Hepatocyte (in vitro differentiated cells): ENCODE measurements at regions not wholly inside any gene's neighbourhood (a gene's known extent, or its start where the extent isn't known, plus 50 kb on each side); places are given as distances from the start of the nearest gene placed in this dataset.

ENCODE experiments used
- DNase-seq: peaks from one replicate; pipeline ENCODE4 v3.0.0-alpha.2; 2016; ENCODE audit warnings: low spot score
- H2AFZ ChIP-seq: fragments of 200-600 bp; sonication (generic); 2 replicates; pipeline ENCODE4 v1.6.0; 2016; ENCODE audit warnings: antibody characterized with exemption, mild to moderate bottlenecking
- H3K27ac ChIP-seq: fragments of 200-600 bp; sonication (generic); 2 replicates; pipeline ENCODE4 v1.5.1; 2016; ENCODE audit warnings: mild to moderate bottlenecking
- H3K27me3 ChIP-seq: fragments of 200-600 bp; sonication (generic); 2 replicates; pipeline ENCODE4 v1.6.1; 2016
- H3K36me3 ChIP-seq: fragments of 200-600 bp; sonication (generic); replicated peaks from 2 replicates; pipeline ENCODE4 v1.5.1; 2016; ENCODE audit warnings: low read depth; ENCODE audit not compliant: insufficient read depth
- H3K4me1 ChIP-seq: fragments of 200-600 bp; sonication (generic); 2 replicates; pipeline ENCODE4 v1.5.1; 2016; ENCODE audit warnings: mild to moderate bottlenecking, moderate library complexity; ENCODE audit not compliant: insufficient read depth
- H3K4me2 ChIP-seq: fragments of 200-600 bp; sonication (generic); 2 replicates; pipeline ENCODE4 v1.6.0; 2016
- H3K4me3 ChIP-seq: fragments of 200-600 bp; sonication (generic); 2 replicates; pipeline ENCODE4 v1.5.1; 2016; ENCODE audit warnings: mild to moderate bottlenecking
- H3K79me2 ChIP-seq: fragments of 200-600 bp; sonication (generic); 2 replicates; pipeline ENCODE4 v1.6.0; 2017; ENCODE audit warnings: mild to moderate bottlenecking
- H3K9me2 ChIP-seq: fragments of 200-600 bp; sonication (generic); replicated peaks from 2 replicates; pipeline ENCODE4 v1.6.0; 2017; ENCODE audit warnings: mild to moderate bottlenecking; ENCODE audit not compliant: insufficient read depth
- H3K9me3 ChIP-seq: fragments of 200-600 bp; sonication (generic); 2 replicates; pipeline ENCODE4 v1.5.1; 2016; ENCODE audit warnings: low read depth, mild to moderate bottlenecking
- H4K20me1 ChIP-seq: fragments of 200-600 bp; sonication (generic); 2 replicates; pipeline ENCODE4 v1.6.0; 2016; ENCODE audit warnings: mild to moderate bottlenecking; ENCODE audit not compliant: insufficient read depth, poor library complexity, severe bottlenecking
- CTCF ChIP-seq: fragments of 200-600 bp; sonication (generic); IDR thresholded peaks from 2 replicates; pipeline ENCODE4 v1.5.1; 2016; ENCODE audit warnings: antibody characterized with exemption, mild to moderate bottlenecking; ENCODE audit not compliant: poor library complexity
- EZH2 ChIP-seq: fragments of 200-600 bp; sonication (generic); IDR thresholded peaks from 2 replicates; pipeline ENCODE4 v1.6.1; 2016; ENCODE audit warnings: antibody characterized with exemption, mild to moderate bottlenecking, borderline replicate concordance
- EZH2phosphoT487 ChIP-seq: fragments of 200-600 bp; sonication (generic); IDR thresholded peaks from one replicate; pipeline ENCODE4 v1.6.1; 2018; ENCODE audit warnings: antibody characterized with exemption, mild to moderate bottlenecking, low read depth, moderate library complexity; ENCODE audit not compliant: unreplicated experiment, severe bottlenecking
- WGBS: methylation state at CpG from one replicate; pipeline ENCODE4 v1.1.6; 2016; ENCODE audit warnings: low lambda C conversion rate; ENCODE audit errors: missing lambda C conversion rate; 5-methylcytosine and 5-hydroxymethylcytosine counted together

- Histone ChIP-seq H3K9me3 (no peaks in the 10 kb centered on the region), H3K27me3 (no peaks in the 10 kb centered on the region), H3K4me2 (no peak overlapping the region), H3K4me3 (no peak overlapping the region), H3K79me2 (no peaks in the 10 kb centered on the region), H3K9me2 (no peaks in the 10 kb centered on the region), H2AFZ (no peak overlapping the region), H3K36me3 (no peaks in the 10 kb centered on the region), H4K20me1 (no peaks in the 10 kb centered on the region), H3K27ac (no peak overlapping the region), H3K4me1 (peaks cover 8% of the 10 kb centered on the region)
- no peak for TF ChIP-seq EZH2phosphoT487
- WGBS, result 93% methylated on average over 7 of the region's 7 CpGs
- no peak for DNase-seq
Observed at GRCh38 chr13:109877809-109878208, 91.4 kb upstream of the IRS2 start.

- 92% methylated on average over 4 of the region's 4 CpGs for WGBS
- Histone ChIP-seq H3K79me2 (no peaks in the 10 kb centered on the region), H3K9me2 (no peaks in the 10 kb centered on the region), H3K4me3 (no peak overlapping the region), H3K27ac (peak overlapping the region; percentile 80), H2AFZ (no peak overlapping the region), H3K4me2 (no peak overlapping the region), H3K4me1 (peaks cover 8% of the 10 kb centered on the region), H3K27me3 (no peaks in the 10 kb centered on the region), H4K20me1 (no peaks in the 10 kb centered on the region), H3K9me3 (no peaks in the 10 kb centered on the region), H3K36me3 (no peaks in the 10 kb centered on the region)
- TF ChIP-seq EZH2 (no peak), CTCF (no peak), EZH2phosphoT487 (no peak)
- DNase-seq, result no peak
Observed at GRCh38 chr13:109875746-109876145, 89.4 kb upstream of the IRS2 start.

GRCh38 chr13:109874484-109875454 is 88.4 kb upstream of the IRS2 start:
- H3K79me2 ChIP-seq, result no peaks in the 10 kb centered on the region
- 63% methylated on average over 6 of the region's 6 CpGs for WGBS
- H3K9me2 ChIP-seq, result no peaks in the 10 kb centered on the region
- peaks cover 8% of the 10 kb centered on the region for H3K4me1 ChIP-seq
- peak; percentile 30 for DNase-seq
- no peaks in the 10 kb centered on the region for H3K9me3 ChIP-seq
- H3K27me3 ChIP-seq, result no peaks in the 10 kb centered on the region
- H3K4me3 ChIP-seq, result no peak overlapping the region
- H3K36me3 ChIP-seq, result no peaks in the 10 kb centered on the region
- TF ChIP-seq EZH2phosphoT487, result no peak
- no peak for TF ChIP-seq EZH2
- TF ChIP-seq CTCF, result no peak
- no peaks in the 10 kb centered on the region for H4K20me1 ChIP-seq
- peak overlapping the region; percentile 80 for H3K27ac ChIP-seq
- no peak overlapping the region for H3K4me2 ChIP-seq
- no peak overlapping the region for H2AFZ ChIP-seq

GRCh38 chr13:109873351-109874123 is 87.2 kb upstream of the IRS2 start:
- no peaks in the 10 kb centered on the region for H3K9me3 ChIP-seq
- no peaks in the 10 kb centered on the region for H3K79me2 ChIP-seq
- no peak for DNase-seq
- no peak overlapping the region for H3K4me3 ChIP-seq
- H3K36me3 ChIP-seq, result no peaks in the 10 kb centered on the region
- WGBS, result 91% methylated on average over 17 of the region's 17 CpGs
- no peaks in the 10 kb centered on the region for H3K9me2 ChIP-seq
- H4K20me1 ChIP-seq, result no peaks in the 10 kb centered on the region
- H2AFZ ChIP-seq, result no peak overlapping the region
- no peak overlapping the region for H3K4me2 ChIP-seq
- H3K4me1 ChIP-seq, result peaks cover 11% of the 10 kb centered on the region
- H3K27me3 ChIP-seq, result no peaks in the 10 kb centered on the region
- TF ChIP-seq CTCF, result no peak
- no peak for TF ChIP-seq EZH2phosphoT487
- no peak for TF ChIP-seq EZH2
- H3K27ac ChIP-seq, result peak overlapping the region; percentile 80
